GM12864 (cell line): ENCODE measurements at regions not wholly inside any gene's neighbourhood (a gene's known extent, or its start where the extent isn't known, plus 50 kb on each side); places are given as distances from the start of the nearest gene placed in this dataset.
"Not testable (repeated sequence)": the region's sequence is repeated elsewhere in the genome, so short reads cannot be mapped to it uniquely, and the experiment has no call there.

ENCODE experiments used
- DNase-seq: peaks from one replicate; pipeline ENCODE4 v3.0.0-alpha.2; 2011; ENCODE audit warnings: low read depth
- H3K4me3 ChIP-seq: 2 replicates; pipeline ENCODE4 v1.5.1; 2011; ENCODE audit warnings: mild to moderate bottlenecking, low read depth, low read length, control low read depth
- CTCF ChIP-seq: IDR thresholded peaks from 2 replicates; pipeline ENCODE4 v1.5.1; 2011; ENCODE audit warnings: low read depth, mild to moderate bottlenecking, moderate library complexity, low read length, control low read depth, inconsistent platforms; ENCODE audit errors: missing control alignments

DNA sequence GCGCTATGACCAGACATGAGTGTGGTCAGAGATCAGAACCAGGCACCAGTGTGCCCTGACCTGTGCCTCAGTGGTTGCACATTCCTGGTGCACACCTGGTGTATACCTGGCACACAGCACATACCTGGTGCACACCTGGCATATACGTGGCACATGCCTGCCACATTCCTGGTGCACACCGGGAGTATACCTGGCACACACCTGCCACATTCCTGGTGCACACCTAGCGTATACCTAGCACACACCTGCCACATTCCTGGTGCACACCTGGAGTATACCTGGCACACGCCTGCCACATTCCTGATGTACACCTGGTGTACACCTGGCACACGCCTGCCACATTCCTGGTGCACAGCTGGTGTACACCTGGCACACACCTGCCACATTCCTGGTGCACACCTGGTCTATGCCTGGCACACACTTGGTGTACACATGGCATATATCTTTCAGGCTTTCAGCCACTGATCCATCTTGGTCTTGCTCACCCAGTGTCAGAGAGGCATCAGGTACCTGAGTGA is 61.3 kb upstream of the ADGRL1 start:
- no peak for DNase-seq
- no peak for TF ChIP-seq CTCF
- H3K4me3 ChIP-seq, result no peak overlapping the region

- not testable (repeated sequence) for DNase-seq, H3K4me3 ChIP-seq
Observed at GRCh38 chr19:14266208-14266607, 60.2 kb upstream of the ADGRL1 start.

GRCh38 chr19:14265290-14266036 is 59.5 kb upstream of the ADGRL1 start:
- no peak overlapping the region for H3K4me3 ChIP-seq
- DNase-seq, result no peak
- TF ChIP-seq CTCF, result no peak

- not testable (repeated sequence) for H3K4me3 ChIP-seq, DNase-seq
Observed at GRCh38 chr19:14255902-14256649, 50.1 kb upstream of the ADGRL1 start.
